ENCODE measurements at regions not wholly inside any gene's neighbourhood (a gene's known extent, or its start where the extent isn't known, plus 50 kb on each side); places are given as distances from the start of the nearest gene placed in this dataset.

- DNase-seq (ENCODE audit: low spot score in 2 of 2) = no peak
- Histone ChIP-seq H3K27me3 (no peaks in the 10 kb centered on the region), H3K9me3 (no peaks in the 10 kb centered on the region), H3K4me1 (no peaks in the 10 kb centered on the region), H3K4me3 (no peak overlapping the region), H3K27ac (no peak overlapping the region), H3K36me3 (no peaks in the 10 kb centered on the region)
- intact Hi-C loops (cut with DNase I) = no loop called here
- TF ChIP-seq CTCF (IDR thresholded peaks at IDR 0.05) = no peak
These were observed 87.4 kb upstream of the HIVEP3 start for GRCh38 chr1:42006093-42006492.

DNA sequence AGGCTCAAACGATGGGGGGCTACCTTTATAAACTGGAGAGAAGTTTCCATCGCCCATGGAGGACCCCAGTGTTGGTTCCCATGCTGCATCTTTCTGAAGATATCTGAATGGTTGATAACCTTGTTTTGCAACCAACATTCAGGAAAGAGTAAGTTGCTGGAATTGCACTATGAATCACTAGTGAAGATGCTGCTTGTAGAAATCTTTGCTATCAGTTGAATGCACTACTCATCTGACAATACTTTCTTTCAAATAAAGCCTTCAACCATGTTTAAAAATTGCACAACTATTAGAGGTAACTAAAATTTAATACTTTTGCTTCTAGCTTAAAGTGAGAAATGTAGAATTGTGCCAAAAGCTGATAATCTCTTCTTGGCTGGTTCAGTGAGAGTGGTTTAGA, 86.8 kb upstream of the HIVEP3 start:
- H3K4me1 ChIP-seq = no peaks in the 10 kb centered on the region
- intact Hi-C loops (cut with DNase I) = no loop called here
- H3K4me3 ChIP-seq = no peak overlapping the region
- no peaks in the 10 kb centered on the region for H3K27me3 ChIP-seq
- H3K36me3 ChIP-seq = no peaks in the 10 kb centered on the region
- H3K27ac ChIP-seq = no peak overlapping the region
- DNase-seq (ENCODE audit: low spot score in 2 of 2) = no peak
- H3K9me3 ChIP-seq = no peaks in the 10 kb centered on the region
- no peak for TF ChIP-seq CTCF (IDR thresholded peaks at IDR 0.05)

- no peak for TF ChIP-seq CTCF (IDR thresholded peaks at IDR 0.05)
- Histone ChIP-seq H3K4me3 (no peak overlapping the region), H3K36me3 (no peaks in the 10 kb centered on the region), H3K27ac (no peak overlapping the region), H3K27me3 (no peaks in the 10 kb centered on the region), H3K4me1 (no peaks in the 10 kb centered on the region), H3K9me3 (no peaks in the 10 kb centered on the region)
- intact Hi-C loops (cut with DNase I) = no loop called here
- DNase-seq (ENCODE audit: low spot score in 2 of 2) = no peak
These were observed 86.1 kb upstream of the HIVEP3 start for GRCh38 chr1:42004860-42005259.

DNA sequence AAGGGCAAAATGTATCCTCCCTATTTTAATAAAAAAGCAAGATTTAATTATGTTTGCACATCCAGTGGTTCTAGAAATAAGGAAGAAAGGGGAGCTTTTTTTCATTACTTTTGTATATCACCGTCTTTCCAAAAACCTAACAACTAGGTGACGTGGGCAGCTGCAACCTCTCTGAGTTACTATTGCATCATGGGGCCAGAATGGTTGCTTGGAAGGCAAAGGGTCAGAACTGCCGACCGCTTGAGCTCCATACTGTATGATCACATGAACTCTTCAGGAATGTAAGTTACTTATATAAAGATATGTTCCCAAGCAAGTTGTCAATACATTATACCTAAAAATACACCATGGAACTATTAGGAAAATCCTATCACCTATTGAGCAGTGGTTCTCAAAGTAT, 85.6 kb upstream of the HIVEP3 start:
- no peak overlapping the region for H3K27ac ChIP-seq
- intact Hi-C loops (cut with DNase I) = no loop called here
- TF ChIP-seq CTCF (IDR thresholded peaks at IDR 0.05) = no peak
- no peaks in the 10 kb centered on the region for H3K27me3 ChIP-seq
- no peaks in the 10 kb centered on the region for H3K4me1 ChIP-seq
- H3K4me3 ChIP-seq = no peak overlapping the region
- no peaks in the 10 kb centered on the region for H3K36me3 ChIP-seq
- no peaks in the 10 kb centered on the region for H3K9me3 ChIP-seq
- no peak for DNase-seq (ENCODE audit: low spot score in 2 of 2)

DNA sequence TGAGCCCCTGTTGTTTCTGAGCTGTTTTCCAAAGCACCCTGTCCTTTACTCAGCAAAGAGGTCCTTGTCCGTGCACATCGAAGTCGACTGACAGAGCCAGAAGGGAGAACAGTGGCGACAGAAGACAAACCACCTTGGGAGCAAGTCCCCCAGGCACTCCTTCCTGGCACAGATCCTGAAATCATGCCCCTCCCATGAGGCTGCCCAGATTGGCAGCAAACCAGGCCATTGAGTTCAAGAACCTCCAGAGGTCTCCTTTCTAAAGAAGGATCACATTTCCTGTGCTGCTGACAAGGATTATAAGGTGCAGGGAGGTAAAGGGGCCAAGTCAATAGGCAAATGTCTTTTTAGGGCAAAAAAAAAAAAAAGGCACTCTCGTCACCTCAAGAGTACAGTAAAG, 84.7 kb upstream of the HIVEP3 start:
- Histone ChIP-seq H3K27me3 (no peaks in the 10 kb centered on the region), H3K4me3 (no peak overlapping the region), H3K4me1 (no peaks in the 10 kb centered on the region), H3K36me3 (no peaks in the 10 kb centered on the region), H3K27ac (no peak overlapping the region), H3K9me3 (no peaks in the 10 kb centered on the region)
- TF ChIP-seq CTCF (IDR thresholded peaks at IDR 0.05) = no peak
- intact Hi-C loops (cut with DNase I) = no loop called here
- no peak for DNase-seq (ENCODE audit: low spot score in 2 of 2)

DNA sequence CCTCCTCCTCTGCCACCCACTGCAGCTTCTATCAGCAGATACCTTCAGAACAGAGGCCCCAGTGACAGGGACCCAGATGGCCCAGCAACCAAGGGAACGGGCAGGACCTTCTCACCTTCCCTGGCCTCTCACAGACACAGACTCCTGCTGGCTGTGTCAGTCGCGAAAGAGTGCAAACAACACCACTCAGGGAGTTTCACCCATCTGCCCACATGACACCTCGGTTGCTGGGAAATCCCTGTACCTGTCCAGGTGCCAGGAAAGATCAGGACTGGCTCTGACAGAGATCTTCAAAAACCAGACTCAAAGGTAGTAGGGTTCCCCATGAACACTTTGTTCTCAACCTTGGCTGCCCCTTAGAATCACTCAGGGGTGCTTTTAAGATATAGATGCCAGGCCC, 83.5 kb upstream of the HIVEP3 start:
- H3K27ac ChIP-seq = no peak overlapping the region
- intact Hi-C loops (cut with DNase I) = no loop called here
- H3K36me3 ChIP-seq = no peaks in the 10 kb centered on the region
- H3K4me3 ChIP-seq = no peak overlapping the region
- TF ChIP-seq CTCF (IDR thresholded peaks at IDR 0.05) = no peak
- no peaks in the 10 kb centered on the region for H3K4me1 ChIP-seq
- no peak for DNase-seq (ENCODE audit: low spot score in 2 of 2)
- H3K9me3 ChIP-seq = no peaks in the 10 kb centered on the region
- H3K27me3 ChIP-seq = no peaks in the 10 kb centered on the region
